ENCODE measurements at regions not wholly inside any gene's neighbourhood (a gene's known extent, or its start where the extent isn't known, plus 50 kb on each side); places are given as distances from the start of the nearest gene placed in this dataset.
"Not testable (repeated sequence)": the region's sequence is repeated elsewhere in the genome, so short reads cannot be mapped to it uniquely, and the experiment has no call there.

- no peak for TF ChIP-seq GATA1 (IDR thresholded peaks at IDR 0.05; ENCODE audit: low read depth, low read length)
- DNase-seq = no peak
These were observed 1018.3 kb upstream of the LCORL start for GRCh38 chr4:19039816-19040215.

DNA sequence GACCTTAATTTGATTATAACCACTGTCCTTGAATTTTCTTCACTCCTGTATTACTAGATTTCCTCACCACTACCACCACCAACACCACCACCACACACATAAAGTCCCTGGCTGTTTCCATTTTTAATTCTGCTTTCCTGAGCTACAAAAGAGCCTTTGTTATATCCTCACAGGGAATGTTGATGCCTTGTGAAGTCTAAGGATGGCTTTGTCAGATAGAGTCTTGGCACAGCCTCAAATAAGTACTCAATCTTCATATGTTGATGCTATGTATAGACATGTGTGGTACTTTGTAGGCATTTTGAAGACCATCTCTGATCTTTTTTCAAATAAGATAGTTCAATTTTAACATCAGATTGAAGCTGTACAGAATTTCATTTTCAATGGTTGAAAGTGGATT is 1016.7 kb upstream of the LCORL start:
- DNase-seq = no peak
- TF ChIP-seq POLR2A (IDR thresholded peaks at IDR 0.05; ENCODE audit: low read length) (no peak), GATA1 (IDR thresholded peaks at IDR 0.05; ENCODE audit: low read depth, low read length) (no peak)

GRCh38 chr4:19033816-19034733 is 1012.5 kb upstream of the LCORL start:
- TF ChIP-seq GATA1 (IDR thresholded peaks at IDR 0.05; ENCODE audit: low read depth, low read length) (no peak), POLR2A (IDR thresholded peaks at IDR 0.05; ENCODE audit: low read length) (no peak)
- DNase-seq = no peak

- no peak for DNase-seq
- TF ChIP-seq POLR2A (IDR thresholded peaks at IDR 0.05; ENCODE audit: low read length) (no peak), GATA1 (IDR thresholded peaks at IDR 0.05; ENCODE audit: low read depth, low read length) (no peak)
These were observed 1009.0 kb upstream of the LCORL start for GRCh38 chr4:19030536-19030935.

DNA sequence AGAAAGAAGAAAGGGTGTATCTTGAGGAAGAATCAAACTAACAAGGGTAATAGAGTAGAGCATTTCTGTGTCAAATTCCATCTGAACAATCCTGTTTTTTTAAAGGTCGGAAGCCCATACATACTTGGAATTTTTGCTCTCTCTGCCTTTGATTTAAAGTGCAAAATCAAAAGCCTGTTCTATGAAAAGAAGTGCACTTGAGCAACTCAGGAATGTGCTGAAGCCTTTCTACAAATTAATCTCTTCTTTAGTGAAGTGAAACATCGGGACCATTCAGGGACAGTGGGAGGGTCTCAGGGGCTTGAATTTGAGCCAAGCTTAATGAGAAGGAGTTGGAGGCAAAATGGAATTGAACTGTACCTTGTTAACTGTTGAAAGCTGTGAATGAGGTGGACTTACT is 1008.5 kb upstream of the LCORL start:
- DNase-seq = no peak
- no peak for TF ChIP-seq GATA1 (IDR thresholded peaks at IDR 0.05; ENCODE audit: low read depth, low read length)
- TF ChIP-seq POLR2A (IDR thresholded peaks at IDR 0.05; ENCODE audit: low read length) = no peak

DNA sequence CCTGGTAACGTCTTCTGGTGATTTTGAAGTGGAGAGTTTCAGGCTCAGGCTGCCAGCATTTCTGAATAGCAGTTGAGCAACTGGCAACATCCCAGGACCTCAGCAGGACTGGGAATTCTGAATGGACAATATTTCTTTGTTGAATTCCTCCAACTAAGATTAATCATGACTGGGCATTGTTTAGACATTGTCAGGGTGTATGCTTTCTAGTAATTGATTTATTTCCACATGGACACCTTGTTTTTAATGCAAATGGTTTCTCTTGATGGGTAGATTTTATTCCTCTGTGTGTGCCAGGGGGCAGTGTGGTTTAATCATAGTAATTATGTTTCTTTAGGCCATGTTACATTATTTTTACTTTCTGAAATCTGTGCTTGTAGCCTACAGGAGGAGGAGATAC is 1004.7 kb upstream of the LCORL start:
- no peak for DNase-seq
- TF ChIP-seq POLR2A (IDR thresholded peaks at IDR 0.05; ENCODE audit: low read length) = no peak
- TF ChIP-seq GATA1 (IDR thresholded peaks at IDR 0.05; ENCODE audit: low read depth, low read length) = no peak

DNA sequence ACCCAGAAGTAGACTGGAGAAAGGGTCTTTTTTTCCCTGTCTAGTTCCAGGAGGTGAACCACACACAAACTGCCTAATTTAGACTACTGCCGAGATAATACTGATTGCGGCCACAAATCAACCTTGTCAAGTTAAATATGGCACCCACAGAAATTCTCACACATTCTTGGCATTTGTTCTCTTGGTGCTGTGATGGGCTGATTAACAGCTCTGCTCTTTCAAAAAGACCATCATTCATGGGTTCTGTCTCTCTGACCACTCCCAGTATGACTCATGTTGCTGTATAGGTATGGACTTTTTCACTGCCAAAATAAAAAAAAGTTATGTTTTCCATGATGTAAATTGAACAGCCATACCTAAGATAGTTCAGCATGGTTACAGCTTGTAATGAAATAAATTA is 1003.5 kb upstream of the LCORL start:
- TF ChIP-seq GATA1 (IDR thresholded peaks at IDR 0.05; ENCODE audit: low read depth, low read length) (no peak), POLR2A (IDR thresholded peaks at IDR 0.05; ENCODE audit: low read length) (no peak)
- DNase-seq = no peak

DNA sequence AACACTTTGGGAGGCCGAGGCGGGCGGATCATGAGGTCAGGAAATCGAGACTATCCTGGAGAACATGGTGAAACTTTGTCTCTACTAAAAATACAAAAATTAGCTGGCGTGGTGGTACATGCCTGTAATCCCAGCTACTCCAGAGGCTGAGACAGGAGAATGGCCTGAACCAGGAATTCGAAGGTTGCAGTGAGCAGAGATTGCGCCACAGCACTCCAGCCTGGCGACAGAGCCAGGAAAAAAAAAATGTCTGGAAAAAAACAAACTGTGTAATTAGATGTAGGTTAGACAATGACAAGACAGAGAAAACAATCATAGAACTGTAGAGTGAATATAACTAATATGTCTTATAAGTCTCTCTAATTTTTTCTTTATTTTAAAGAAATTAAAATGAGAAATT is 1002.5 kb upstream of the LCORL start:
- DNase-seq = no peak
- TF ChIP-seq POLR2A (IDR thresholded peaks at IDR 0.05; ENCODE audit: low read length) (no peak), GATA1 (IDR thresholded peaks at IDR 0.05; ENCODE audit: low read depth, low read length) (no peak)

DNA sequence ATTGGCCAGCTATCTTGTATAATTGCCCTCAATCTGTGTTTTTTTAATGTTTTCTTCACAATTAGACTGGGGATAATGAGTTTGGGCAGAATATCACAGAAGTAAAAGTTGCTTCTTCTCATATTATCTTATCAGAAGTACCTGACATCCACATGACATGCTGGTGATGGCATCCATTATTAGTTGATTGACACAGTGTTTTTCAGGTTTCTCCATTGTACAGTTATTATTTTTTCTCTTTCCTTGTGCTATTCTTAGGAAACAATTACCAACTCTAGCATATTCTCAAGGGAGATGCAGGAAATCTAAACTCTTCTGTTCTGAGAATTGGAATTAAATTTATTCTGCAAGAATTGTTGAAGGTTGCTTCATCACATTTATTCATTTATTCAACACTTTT is 1000.1 kb upstream of the LCORL start:
- no peak for DNase-seq
- TF ChIP-seq GATA1 (IDR thresholded peaks at IDR 0.05; ENCODE audit: low read depth, low read length) = no peak
- TF ChIP-seq POLR2A (IDR thresholded peaks at IDR 0.05; ENCODE audit: low read length) = no peak

DNA sequence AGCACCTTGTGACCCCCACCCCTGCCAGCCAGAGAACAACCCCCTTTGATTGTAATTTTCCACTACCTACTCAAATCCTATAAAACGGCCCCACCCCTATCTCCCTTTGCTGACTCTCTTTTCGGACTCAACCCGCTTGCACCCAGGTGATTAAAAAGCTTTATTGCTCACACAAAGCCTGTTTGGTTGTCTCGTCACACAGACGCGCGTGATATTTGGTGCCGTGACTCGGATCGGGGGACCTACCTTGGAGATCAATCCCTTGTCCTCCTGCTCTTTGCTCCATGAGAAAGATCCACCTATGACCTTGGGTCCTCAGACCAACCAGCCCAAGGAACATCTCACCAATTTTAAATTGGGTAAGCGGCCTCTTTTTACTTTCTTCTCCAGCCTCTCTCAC is 995.0 kb upstream of the LCORL start:
- DNase-seq = not testable (repeated sequence)

DNA sequence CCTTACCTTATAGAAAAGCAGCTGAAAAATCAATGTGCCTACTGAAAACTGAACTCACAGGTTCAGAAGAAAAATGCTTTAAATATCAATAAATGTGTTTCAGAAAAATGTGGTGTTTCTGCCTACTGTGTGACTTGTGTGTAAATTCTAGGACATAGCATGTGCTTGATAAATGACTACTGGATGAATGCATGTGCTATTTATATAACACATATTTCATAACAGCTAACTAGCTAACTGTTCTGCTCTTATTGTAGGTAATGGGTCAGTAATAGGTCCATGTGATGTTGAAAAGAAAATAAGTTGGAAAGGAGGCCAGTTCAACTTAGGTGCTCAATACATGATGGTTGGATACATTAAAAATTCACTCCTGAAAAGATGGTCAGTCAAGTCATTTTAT is 993.0 kb upstream of the LCORL start:
- no peak for DNase-seq
- no peak for TF ChIP-seq POLR2A (IDR thresholded peaks at IDR 0.05; ENCODE audit: low read length)

- DNase-seq = no peak
- TF ChIP-seq GATA1 (IDR thresholded peaks at IDR 0.05; ENCODE audit: low read depth, low read length) (no peak), POLR2A (IDR thresholded peaks at IDR 0.05; ENCODE audit: low read length) (no peak)
These were observed 989.2 kb upstream of the LCORL start for GRCh38 chr4:19010761-19011160.

DNA sequence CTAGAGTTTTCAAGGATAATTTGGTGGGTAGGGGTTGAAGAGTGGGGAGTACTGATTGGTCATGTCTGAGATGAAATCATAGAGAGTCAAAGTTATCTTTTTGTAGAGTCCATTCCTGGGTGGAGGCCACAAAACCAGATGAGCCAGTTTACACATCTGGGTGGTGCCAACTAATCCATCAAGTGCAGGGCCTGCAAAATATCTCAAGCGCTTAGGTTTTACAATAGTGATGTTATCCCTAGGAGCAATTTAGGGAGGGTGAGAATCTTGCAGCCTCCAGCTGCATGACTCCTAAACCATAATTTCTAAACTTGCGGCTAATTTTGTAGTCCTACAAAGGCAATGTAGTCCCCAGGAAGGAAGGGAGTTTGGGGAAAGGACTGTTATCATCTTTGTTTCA is 988.3 kb upstream of the LCORL start:
- no peak for TF ChIP-seq GATA1 (IDR thresholded peaks at IDR 0.05; ENCODE audit: low read depth, low read length)
- TF ChIP-seq POLR2A (IDR thresholded peaks at IDR 0.05; ENCODE audit: low read length) = no peak
- DNase-seq = no peak

- no peak for DNase-seq
- TF ChIP-seq GATA1 (IDR thresholded peaks at IDR 0.05; ENCODE audit: low read depth, low read length) = no peak
- no peak for TF ChIP-seq POLR2A (IDR thresholded peaks at IDR 0.05; ENCODE audit: low read length)
These were observed 983.7 kb upstream of the LCORL start for GRCh38 chr4:19005211-19005610.

- no peak for DNase-seq
- no peak for TF ChIP-seq GATA1 (IDR thresholded peaks at IDR 0.05; ENCODE audit: low read depth, low read length)
- TF ChIP-seq POLR2A (IDR thresholded peaks at IDR 0.05; ENCODE audit: low read length) = no peak
These were observed 980.6 kb upstream of the LCORL start for GRCh38 chr4:19002170-19002569.

DNA sequence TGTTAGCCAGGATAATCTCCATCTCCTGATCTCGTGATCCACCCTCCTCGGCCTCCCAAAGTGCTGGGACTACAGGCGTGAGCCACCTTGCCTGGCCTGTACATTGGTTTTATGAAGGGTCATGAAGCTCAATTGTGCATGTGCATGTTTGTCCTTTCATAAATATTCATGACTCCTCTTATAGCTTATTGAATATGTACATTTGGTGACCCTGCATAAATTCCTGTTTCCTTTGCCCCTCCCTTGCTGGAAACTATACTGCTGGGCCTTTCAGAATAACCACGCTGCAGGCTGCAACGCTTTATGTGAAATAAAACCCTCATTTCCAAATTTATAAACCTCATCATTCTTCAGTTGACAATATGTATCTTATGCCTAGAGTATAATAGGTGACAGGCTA is 978.0 kb upstream of the LCORL start:
- TF ChIP-seq POLR2A (IDR thresholded peaks at IDR 0.05; ENCODE audit: low read length) = no peak
- no peak for TF ChIP-seq GATA1 (IDR thresholded peaks at IDR 0.05; ENCODE audit: low read depth, low read length)
- DNase-seq = no peak

Measured in erythroblast (primary cell).